MM.1S (cell line): ENCODE measurements at regions not wholly inside any gene's neighbourhood (a gene's known extent, or its start where the extent isn't known, plus 50 kb on each side); places are given as distances from the start of the nearest gene placed in this dataset.

ENCODE experiments used
- DNase-seq: peaks from one replicate; pipeline ENCODE4 v3.0.0-alpha.2; 2015
- H2AFZ ChIP-seq: fragments of 300-600 bp; sonication (generic); 2 replicates; pipeline ENCODE4 v1.6.0; 2016; ENCODE audit warnings: antibody characterized with exemption, low read length
- H3F3A ChIP-seq: fragments of 300-600 bp; sonication (generic); 2 replicates; pipeline ENCODE4 v1.6.1; 2016; ENCODE audit warnings: mild to moderate bottlenecking, antibody characterized with exemption, low read length, moderate library complexity, mixed read lengths; ENCODE audit not compliant: insufficient read depth
- H3K27ac ChIP-seq: fragments of 300-600 bp; sonication (generic); 2 replicates; pipeline ENCODE4 v1.5.1; 2016; ENCODE audit warnings: mild to moderate bottlenecking, low read length
- H3K27me3 ChIP-seq: fragments of 300-600 bp; sonication (generic); replicated peaks from 2 replicates; pipeline ENCODE4 v1.6.0; 2016; ENCODE audit warnings: low read length; ENCODE audit not compliant: insufficient read depth
- H3K36me3 ChIP-seq: fragments of 300-600 bp; sonication (generic); replicated peaks from 2 replicates; pipeline ENCODE4 v1.6.1; 2016; ENCODE audit warnings: mild to moderate bottlenecking, low read length, mixed read lengths; ENCODE audit not compliant: insufficient read depth
- H3K4me1 ChIP-seq: fragments of 300-600 bp; sonication (generic); 2 replicates; pipeline ENCODE4 v1.6.1; 2016; ENCODE audit warnings: low read length, mixed read lengths
- H3K4me2 ChIP-seq: fragments of 300-600 bp; sonication (generic); 2 replicates; pipeline ENCODE4 v1.6.0; 2016; ENCODE audit warnings: low read depth, low read length
- H3K4me3 ChIP-seq: fragments of 300-600 bp; sonication (generic); 2 replicates; pipeline ENCODE4 v1.5.1; 2016; ENCODE audit warnings: low read length, mixed read lengths
- H3K79me2 ChIP-seq: fragments of 300-600 bp; sonication (generic); 2 replicates; pipeline ENCODE4 v1.6.1; 2016; ENCODE audit warnings: mixed run types, low read length, mixed read lengths
- H3K9ac ChIP-seq: fragments of 300-600 bp; sonication (generic); 2 replicates; pipeline ENCODE4 v1.6.1; 2016; ENCODE audit warnings: low read length, mixed read lengths
- H3K9me2 ChIP-seq: fragments of 300-600 bp; sonication (generic); replicated peaks from 2 replicates; pipeline ENCODE4 v1.6.1; 2016; ENCODE audit warnings: mild to moderate bottlenecking, low read length, mixed read lengths; ENCODE audit not compliant: insufficient read depth
- H3K9me3 ChIP-seq: fragments of 300-600 bp; sonication (generic); replicated peaks from 2 replicates; pipeline ENCODE4 v1.6.1; 2016; ENCODE audit warnings: mild to moderate bottlenecking, low read length, mixed read lengths; ENCODE audit not compliant: insufficient read depth
- H4K20me1 ChIP-seq: fragments of 300-600 bp; sonication (generic); 2 replicates; pipeline ENCODE4 v1.6.1; 2016; ENCODE audit warnings: mild to moderate bottlenecking, low read length, moderate library complexity, mixed read lengths; ENCODE audit not compliant: insufficient read depth
- CTCF ChIP-seq: fragments of 300-600 bp; sonication (generic); IDR thresholded peaks from 2 replicates; pipeline ENCODE4 v1.5.1; 2016; ENCODE audit warnings: antibody characterized with exemption, low read length, mixed read lengths
- EZH2 ChIP-seq: fragments of 300-600 bp; sonication (generic); optimal IDR thresholded peaks from 2 replicates; pipeline ENCODE3; 2017; ENCODE audit warnings: low read depth, mild to moderate bottlenecking, antibody characterized with exemption, low read length, mixed read lengths
- EZH2phosphoT487 ChIP-seq: fragments of 300-600 bp; sonication (generic); IDR thresholded peaks from 2 replicates; pipeline ENCODE4 v1.6.1; 2018; ENCODE audit warnings: antibody characterized with exemption, low read length

DNA sequence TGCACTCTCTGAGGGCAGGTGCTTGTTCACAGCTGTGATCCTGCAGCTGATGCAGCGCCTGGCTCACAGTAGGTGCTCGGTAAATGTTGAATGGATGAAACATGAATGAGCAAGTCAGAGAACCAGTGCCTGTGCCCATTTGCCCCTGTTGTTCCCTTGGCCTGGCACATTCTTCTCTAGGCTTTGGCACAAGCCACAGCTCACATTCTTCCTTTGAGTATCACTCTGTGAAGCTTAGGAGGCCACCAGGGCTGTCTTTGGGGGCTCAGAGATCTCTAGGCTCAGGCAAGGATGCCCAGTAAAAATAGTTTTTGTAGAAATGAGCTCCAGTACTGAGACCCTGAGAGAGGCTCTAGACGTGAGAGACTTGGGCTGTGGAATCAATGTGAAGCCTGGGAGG is 144.6 kb upstream of the NAV2 start:
- TF ChIP-seq CTCF (no peak), EZH2phosphoT487 (no peak), EZH2 (no peak)
- H3K4me3 ChIP-seq: no peak overlapping the region
- no peaks in the 10 kb centered on the region for H3K36me3 ChIP-seq
- no peaks in the 10 kb centered on the region for H3K27me3 ChIP-seq
- no peaks in the 10 kb centered on the region for H3K9me3 ChIP-seq
- H3K9ac ChIP-seq: no peak overlapping the region
- H3K4me2 ChIP-seq: no peak overlapping the region
- no peaks in the 10 kb centered on the region for H3K9me2 ChIP-seq
- no peaks in the 10 kb centered on the region for H3K79me2 ChIP-seq
- no peaks in the 10 kb centered on the region for H3K4me1 ChIP-seq
- no peak for DNase-seq
- H3F3A ChIP-seq: no peaks in the 10 kb centered on the region
- H3K27ac ChIP-seq: no peak overlapping the region
- H4K20me1 ChIP-seq: peaks cover 3% of the 10 kb centered on the region; the same call in 1 of the 2 replicates
- no peak overlapping the region for H2AFZ ChIP-seq

DNA sequence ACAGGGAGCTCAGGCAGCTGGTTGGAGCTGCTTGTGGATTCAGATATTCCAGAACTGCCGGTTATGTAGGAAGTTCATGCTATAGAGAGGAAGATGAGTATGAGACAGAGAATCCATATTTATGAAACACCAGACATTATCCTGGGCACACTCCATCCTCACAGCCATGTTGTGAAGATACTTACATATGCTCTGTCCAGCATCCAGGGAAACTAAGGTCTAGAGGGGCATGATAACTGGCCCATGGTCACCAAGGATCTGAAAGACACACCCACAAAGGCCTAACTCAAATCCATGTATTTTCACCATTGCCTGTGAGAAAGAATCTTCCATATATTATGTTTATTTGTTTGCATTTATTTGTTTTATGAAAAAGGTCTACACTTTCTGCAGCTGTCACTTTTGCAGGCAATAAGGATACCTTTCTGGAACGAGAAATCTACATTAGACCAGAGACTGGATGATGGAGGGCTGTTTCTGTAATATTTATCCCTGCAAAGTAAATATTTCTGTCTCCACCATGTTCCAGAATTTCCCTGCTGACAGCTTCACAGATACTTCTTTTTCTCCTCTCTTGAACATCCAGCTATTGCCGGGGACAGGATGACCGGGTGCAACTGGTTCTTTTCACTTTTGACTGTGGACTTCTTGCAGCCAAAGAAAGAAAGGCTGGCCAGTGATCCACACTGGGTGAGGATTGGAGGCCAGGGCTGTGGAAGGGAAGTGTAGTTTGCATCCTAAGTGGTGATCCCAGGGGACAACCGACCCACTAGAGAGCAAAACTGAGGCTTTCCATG is 145.9 kb upstream of the NAV2 start:
- DNase-seq: no peak
- H3K36me3 ChIP-seq: no peaks in the 10 kb centered on the region
- H3K27me3 ChIP-seq: no peaks in the 10 kb centered on the region
- H3K4me1 ChIP-seq: no peaks in the 10 kb centered on the region
- H2AFZ ChIP-seq: no peak overlapping the region
- H3K9me3 ChIP-seq: no peaks in the 10 kb centered on the region
- no peak overlapping the region for H3K9ac ChIP-seq
- H3F3A ChIP-seq: no peaks in the 10 kb centered on the region
- H4K20me1 ChIP-seq: peaks cover 3% of the 10 kb centered on the region; the same call in 1 of the 2 replicates
- H3K4me2 ChIP-seq: no peak overlapping the region
- H3K79me2 ChIP-seq: no peaks in the 10 kb centered on the region
- TF ChIP-seq EZH2: no peak
- TF ChIP-seq EZH2phosphoT487: no peak
- no peak for TF ChIP-seq CTCF
- no peak overlapping the region for H3K27ac ChIP-seq
- H3K9me2 ChIP-seq: no peaks in the 10 kb centered on the region
- H3K4me3 ChIP-seq: no peak overlapping the region

DNA sequence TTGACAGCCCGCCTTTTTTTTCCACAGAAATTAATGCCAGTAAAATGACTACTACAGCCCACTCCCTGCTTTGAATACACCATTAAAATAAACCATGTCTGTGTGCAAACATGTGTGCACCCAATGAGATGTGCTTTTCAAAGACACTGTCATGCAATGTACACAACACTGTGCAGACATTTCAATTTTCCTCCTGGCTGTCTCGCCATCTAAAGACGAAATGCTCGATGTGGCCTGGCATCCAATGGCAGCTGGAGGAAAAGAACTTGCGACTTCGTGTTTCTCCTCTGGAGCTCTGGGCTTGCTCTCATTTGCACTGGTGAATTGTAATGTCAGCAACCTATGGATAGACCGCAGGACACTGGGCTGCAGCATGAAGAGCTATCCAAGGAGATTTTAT is 147.0 kb upstream of the NAV2 start:
- no peak overlapping the region for H3K27ac ChIP-seq
- no peak for DNase-seq
- H3K9me2 ChIP-seq: no peaks in the 10 kb centered on the region
- H3K9me3 ChIP-seq: no peaks in the 10 kb centered on the region
- H3F3A ChIP-seq: no peaks in the 10 kb centered on the region
- H3K9ac ChIP-seq: no peak overlapping the region
- no peaks in the 10 kb centered on the region for H3K27me3 ChIP-seq
- H3K4me2 ChIP-seq: no peak overlapping the region
- peaks cover 3% of the 10 kb centered on the region; the same call in 1 of the 2 replicates for H4K20me1 ChIP-seq
- H3K4me1 ChIP-seq: no peaks in the 10 kb centered on the region
- no peak overlapping the region for H2AFZ ChIP-seq
- H3K36me3 ChIP-seq: no peaks in the 10 kb centered on the region
- no peak overlapping the region for H3K4me3 ChIP-seq
- H3K79me2 ChIP-seq: no peaks in the 10 kb centered on the region
- TF ChIP-seq EZH2phosphoT487 (no peak), EZH2 (no peak), CTCF (no peak)
